Peyer's patch (tissue), 4 donors: ENCODE measurements at regions not wholly inside any gene's neighbourhood (a gene's known extent, or its start where the extent isn't known, plus 50 kb on each side); places are given as distances from the start of the nearest gene placed in this dataset.
"Not testable (repeated sequence)": the region's sequence is repeated elsewhere in the genome, so short reads cannot be mapped to it uniquely, and the experiment has no call there.

ENCODE experiments used
- DNase-seq, 3 donors: peaks; one replicate each; pipeline ENCODE4 v3.0.0-alpha.2; 2017 to 2019
- H3K27ac ChIP-seq, 4 donors: fragments of 200-600 bp; sonication (generic); one replicate each; pipeline ENCODE4 v1.5.1; 2016 to 2019
- H3K27me3 ChIP-seq, 2 donors: fragments of 200-600 bp; sonication (generic); one replicate each; pipeline ENCODE4 v1.5.1; 2019
- H3K36me3 ChIP-seq, 3 donors: fragments of 200-600 bp; sonication (generic); one replicate each; pipeline ENCODE4 v1.5.1; 2016 to 2019
- H3K4me1 ChIP-seq, 4 donors: fragments of 200-600 bp; sonication (generic); one replicate each; pipeline ENCODE4 v1.5.1; 2016 to 2019
- H3K4me3 ChIP-seq, 4 donors: fragments of 200-600 bp; sonication (generic); 1 replicate in 3 of 4; 2 replicates in 1 of 4; pipeline ENCODE4 v1.5.1; 2016 to 2019; ENCODE audit warnings: mild to moderate bottlenecking in 1 of 4
- H3K9me3 ChIP-seq, 4 donors: fragments of 200-600 bp; sonication (generic); one replicate each; pipeline ENCODE4 v1.5.1; 2016 to 2019; ENCODE audit warnings: mild to moderate bottlenecking in 1 of 4
- POLR2A ChIP-seq, 2 donors: fragments of 450-650 bp; IDR thresholded peaks; one replicate each; pipeline ENCODE4 v1.5.1; 2017; ENCODE audit warnings: antibody characterized with exemption in 2 of 2, mild to moderate bottlenecking in 2 of 2, moderate library complexity in 2 of 2
- TF ChIP-seq, protein P1 (sequence below), 6 experiments: fragments of 450-650 bp in 4 of 6; fragments of 200-600 bp in 2 of 6; sonication (generic) in 1 of 6; IDR thresholded peaks; one replicate each; pipeline ENCODE4 v1.5.1; 2017 to 2019; ENCODE audit warnings: antibody characterized with exemption in 6 of 6, mild to moderate bottlenecking in 3 of 6, moderate library complexity in 1 of 6

DNA sequence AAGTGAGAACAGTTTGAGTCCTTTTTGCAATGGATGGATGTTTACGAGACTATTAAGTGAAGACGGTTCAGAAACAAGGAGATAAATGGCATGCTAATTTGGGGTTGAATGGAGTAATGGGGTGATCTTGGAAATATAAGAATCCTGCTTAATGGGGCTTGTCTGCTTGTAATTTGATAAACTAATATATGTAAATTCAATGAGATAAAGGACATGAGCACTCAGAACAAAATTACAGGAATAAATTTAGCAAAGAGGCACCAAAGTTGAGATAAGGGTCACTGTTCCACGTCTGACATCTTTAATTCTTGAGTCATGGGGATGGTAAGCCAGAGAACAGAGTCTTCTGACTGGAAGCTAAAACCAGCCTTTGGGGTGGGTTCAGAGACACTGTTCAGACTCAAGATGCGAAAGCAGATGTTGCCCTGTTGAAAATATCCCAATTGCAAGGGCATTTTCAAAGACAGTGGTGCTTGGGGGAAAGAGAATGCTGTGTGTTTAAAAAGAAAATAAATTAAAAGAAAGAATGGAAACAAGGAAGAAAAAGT lies 67.8 kb upstream of the CHRNB4 start:
- DNase-seq = no peak
- H3K36me3 ChIP-seq = no peaks in the 10 kb centered on the region
- peaks cover 0 to 3% (median 0%) of the 10 kb centered on the region in 4 donors for H3K9me3 ChIP-seq
- no peaks in the 10 kb centered on the region for H3K27me3 ChIP-seq
- no peak overlapping the region for H3K27ac ChIP-seq
- peaks cover 0 to 8% (median 0%) of the 10 kb centered on the region in 4 donors for H3K4me1 ChIP-seq
- H3K4me3 ChIP-seq = peak overlapping the region in 1 of 4 donors; percentile 14
- TF ChIP-seq, protein P1, sequence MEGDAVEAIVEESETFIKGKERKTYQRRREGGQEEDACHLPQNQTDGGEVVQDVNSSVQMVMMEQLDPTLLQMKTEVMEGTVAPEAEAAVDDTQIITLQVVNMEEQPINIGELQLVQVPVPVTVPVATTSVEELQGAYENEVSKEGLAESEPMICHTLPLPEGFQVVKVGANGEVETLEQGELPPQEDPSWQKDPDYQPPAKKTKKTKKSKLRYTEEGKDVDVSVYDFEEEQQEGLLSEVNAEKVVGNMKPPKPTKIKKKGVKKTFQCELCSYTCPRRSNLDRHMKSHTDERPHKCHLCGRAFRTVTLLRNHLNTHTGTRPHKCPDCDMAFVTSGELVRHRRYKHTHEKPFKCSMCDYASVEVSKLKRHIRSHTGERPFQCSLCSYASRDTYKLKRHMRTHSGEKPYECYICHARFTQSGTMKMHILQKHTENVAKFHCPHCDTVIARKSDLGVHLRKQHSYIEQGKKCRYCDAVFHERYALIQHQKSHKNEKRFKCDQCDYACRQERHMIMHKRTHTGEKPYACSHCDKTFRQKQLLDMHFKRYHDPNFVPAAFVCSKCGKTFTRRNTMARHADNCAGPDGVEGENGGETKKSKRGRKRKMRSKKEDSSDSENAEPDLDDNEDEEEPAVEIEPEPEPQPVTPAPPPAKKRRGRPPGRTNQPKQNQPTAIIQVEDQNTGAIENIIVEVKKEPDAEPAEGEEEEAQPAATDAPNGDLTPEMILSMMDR (IDR thresholded peaks at IDR 0.05) = no peak
- no peak for TF ChIP-seq POLR2A (IDR thresholded peaks at IDR 0.05)

DNA sequence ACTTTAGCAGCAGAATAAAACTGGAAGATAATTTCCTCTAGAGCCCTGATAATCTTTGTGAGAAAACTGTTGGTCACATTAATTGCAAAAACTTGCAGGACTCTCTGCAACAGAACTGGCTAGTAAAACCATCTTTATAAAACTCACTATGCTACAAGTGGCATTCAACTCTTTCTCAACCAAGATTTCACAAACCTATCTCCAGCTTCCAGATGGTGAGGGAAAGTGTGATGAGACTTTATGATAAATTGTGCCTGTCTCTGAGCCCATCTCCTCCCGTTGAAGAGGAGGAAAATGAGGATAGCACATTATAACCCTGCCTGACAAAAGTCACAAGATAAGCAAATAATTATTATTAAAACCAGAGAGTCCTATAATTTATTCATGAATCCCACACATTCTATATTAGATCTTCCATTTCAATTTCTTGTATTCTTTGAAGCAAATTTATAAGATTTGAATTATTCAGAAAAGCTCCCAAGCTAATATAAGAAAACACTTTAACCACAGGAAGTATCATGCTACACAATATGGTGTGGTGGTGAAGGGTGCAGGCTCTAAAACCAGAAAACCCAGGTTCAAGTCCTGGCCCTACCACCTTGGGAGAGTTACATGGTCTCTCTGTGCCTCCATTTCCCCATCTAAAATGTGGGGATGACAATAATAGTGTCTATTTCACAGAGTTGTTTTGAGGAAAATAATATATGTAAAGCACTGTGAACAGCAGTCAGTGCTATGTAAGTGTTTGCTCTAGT lies 65.6 kb upstream of the CHRNB4 start:
- not testable (repeated sequence) for H3K27ac ChIP-seq, H3K4me3 ChIP-seq, H3K27me3 ChIP-seq, DNase-seq, H3K4me1 ChIP-seq, H3K36me3 ChIP-seq, H3K9me3 ChIP-seq

DNA sequence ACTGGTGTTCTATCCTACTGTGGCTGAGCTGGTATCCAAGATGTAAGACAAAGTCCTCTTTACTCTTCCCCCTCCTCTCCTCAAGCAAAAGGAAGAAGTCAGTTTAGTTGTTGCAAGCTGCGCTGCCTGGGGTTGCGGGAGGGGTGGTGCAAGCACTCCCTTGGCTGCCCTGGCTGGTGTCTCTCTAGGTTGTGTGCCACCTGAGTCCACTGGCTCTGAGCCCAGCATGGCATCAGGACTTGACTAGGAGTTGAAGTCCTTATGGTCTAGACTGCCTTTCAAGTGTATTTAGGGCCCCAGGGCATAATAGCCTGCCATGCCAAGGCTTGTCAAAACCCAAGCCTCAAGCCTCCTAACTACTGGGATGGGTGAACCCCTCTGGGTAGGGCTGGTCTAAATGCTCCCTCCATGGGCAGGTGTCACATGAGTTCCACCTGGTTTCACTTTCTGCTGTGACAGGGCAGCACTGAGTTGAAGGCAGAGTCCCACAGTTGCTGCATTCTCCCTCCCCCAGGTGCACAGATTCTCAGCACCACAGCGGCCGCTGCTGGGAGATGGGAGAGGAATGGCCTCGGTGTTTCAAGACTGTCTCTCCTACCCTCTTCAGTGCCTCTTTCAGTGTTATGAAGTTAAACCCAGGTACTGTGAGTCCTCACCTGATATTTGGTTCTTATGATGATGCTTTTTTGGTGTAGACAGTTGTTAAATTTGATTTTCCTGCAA lies 62.5 kb upstream of the CHRNB4 start:
- DNase-seq = not testable (repeated sequence)

DNA sequence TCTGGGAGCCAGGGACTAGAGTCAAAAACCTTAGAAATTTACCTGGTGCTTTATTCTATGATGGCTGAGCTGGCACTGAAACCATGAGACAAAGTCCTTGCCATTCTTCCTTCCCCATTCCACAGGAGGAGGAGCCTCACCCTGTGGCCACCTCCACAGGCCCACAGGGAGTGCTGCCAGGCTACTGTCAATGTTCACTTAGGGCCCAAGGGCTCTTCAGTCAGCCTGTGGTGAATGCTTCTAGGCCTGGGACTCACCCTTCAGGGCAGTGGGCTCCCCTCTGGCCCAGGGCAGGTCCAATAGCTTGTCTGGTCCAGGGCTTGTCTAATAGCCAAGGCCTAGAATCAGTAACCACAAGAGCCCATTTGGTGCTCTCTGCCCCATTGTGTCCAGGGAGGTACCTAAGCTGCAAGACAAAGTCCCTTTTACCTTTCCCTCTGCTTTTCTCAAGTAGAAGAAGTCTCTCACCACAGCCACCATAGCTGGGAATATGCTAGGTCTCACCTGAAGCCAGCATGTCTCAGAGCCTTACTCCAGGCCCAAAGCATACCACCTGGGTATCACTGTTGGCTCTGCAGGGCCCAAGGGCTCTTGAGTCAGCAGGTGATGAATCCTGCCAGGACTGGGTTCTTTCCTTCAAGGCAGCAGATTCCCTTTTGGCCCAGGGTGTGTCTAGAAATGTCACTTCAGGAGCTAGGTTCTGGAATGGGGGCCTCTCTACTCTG lies 61.8 kb upstream of the CHRNB4 start:
- H3K27me3 ChIP-seq = no peaks in the 10 kb centered on the region
- TF ChIP-seq, protein P1 (IDR thresholded peaks at IDR 0.05) = no peak
- TF ChIP-seq POLR2A (IDR thresholded peaks at IDR 0.05) = no peak
- no peaks in the 10 kb centered on the region for H3K4me1 ChIP-seq
- no peaks in the 10 kb centered on the region for H3K36me3 ChIP-seq
- H3K4me3 ChIP-seq = no peak overlapping the region
- peaks cover 0 to 3% (median 0%) of the 10 kb centered on the region in 4 donors for H3K9me3 ChIP-seq
- no peak for DNase-seq
- no peak overlapping the region for H3K27ac ChIP-seq

More for the DNA sequence above, 62.5 kb upstream of the CHRNB4 start:
- not testable (repeated sequence) for H3K4me1 ChIP-seq, H3K27ac ChIP-seq, H3K9me3 ChIP-seq, H3K4me3 ChIP-seq, H3K36me3 ChIP-seq, H3K27me3 ChIP-seq

DNA sequence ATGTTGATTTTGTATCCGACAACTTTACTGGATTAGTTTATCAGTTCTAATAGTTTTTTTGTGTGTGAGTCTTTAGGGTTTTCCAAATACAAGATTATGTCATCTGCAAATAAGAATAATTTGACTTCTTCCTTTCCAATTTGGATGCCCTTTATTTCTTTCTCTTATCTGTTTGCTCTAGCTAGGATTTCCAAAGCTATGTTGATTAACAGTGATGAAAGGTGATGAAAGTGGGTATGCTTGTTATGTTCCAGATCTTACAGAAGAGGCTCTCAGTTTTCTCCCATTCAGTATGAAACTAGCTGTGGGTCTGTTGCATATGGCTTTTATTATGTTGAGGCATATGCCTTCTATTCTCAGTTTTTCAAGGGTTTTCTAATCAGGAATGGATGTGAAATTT lies 56.4 kb upstream of the CHRNB4 start:
- TF ChIP-seq, protein P1 (IDR thresholded peaks at IDR 0.05) = no peak
- TF ChIP-seq POLR2A (IDR thresholded peaks at IDR 0.05) = no peak

DNA sequence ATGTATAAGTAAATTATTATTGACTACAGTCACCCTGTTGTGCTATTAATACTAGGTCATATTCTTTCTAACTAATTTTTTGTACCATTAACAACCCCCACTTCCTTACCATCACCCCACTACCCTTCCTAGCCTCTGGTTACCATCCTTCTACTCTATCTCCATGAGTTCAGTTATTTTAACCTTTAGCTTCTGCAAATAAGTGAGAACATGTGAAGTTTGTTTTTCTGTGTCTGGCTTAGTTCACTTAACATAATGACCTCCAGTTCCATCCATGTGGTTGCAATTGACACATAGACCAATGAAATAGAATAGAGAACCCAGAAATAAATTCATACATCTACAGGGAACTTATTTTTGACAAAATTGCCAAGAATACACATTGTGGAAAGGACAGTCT lies 55.4 kb upstream of the CHRNB4 start:
- Histone ChIP-seq H3K9me3 (no peaks in the 10 kb centered on the region), H3K36me3 (no peaks in the 10 kb centered on the region), H3K27me3 (no peaks in the 10 kb centered on the region), H3K4me3 (no peak overlapping the region), H3K4me1 (no peaks in the 10 kb centered on the region), H3K27ac (no peak overlapping the region)
- no peak for DNase-seq
- no peak for TF ChIP-seq POLR2A (IDR thresholded peaks at IDR 0.05)
- TF ChIP-seq, protein P1 (IDR thresholded peaks at IDR 0.05) = no peak

More for the DNA sequence above, 56.4 kb upstream of the CHRNB4 start:
- no peak for DNase-seq
- Histone ChIP-seq H3K4me3 (no peak overlapping the region), H3K36me3 (no peaks in the 10 kb centered on the region), H3K27ac (no peak overlapping the region), H3K4me1 (no peaks in the 10 kb centered on the region), H3K27me3 (no peaks in the 10 kb centered on the region), H3K9me3 (no peaks in the 10 kb centered on the region)
